GM21381 (cell line): ENCODE measurements at regions not wholly inside any gene's neighbourhood (a gene's known extent, or its start where the extent isn't known, plus 50 kb on each side); places are given as distances from the start of the nearest gene placed in this dataset.
"Not testable (repeated sequence)": the region's sequence is repeated elsewhere in the genome, so short reads cannot be mapped to it uniquely, and the experiment has no call there.

ENCODE experiments used
- ATAC-seq: cut with Tn5 transposase; IDR thresholded peaks from one replicate; pipeline ENCODE4 v1.9.1; 2021; ENCODE audit warnings: mild to moderate bottlenecking, moderate library complexity; ENCODE audit not compliant: unreplicated experiment

DNA sequence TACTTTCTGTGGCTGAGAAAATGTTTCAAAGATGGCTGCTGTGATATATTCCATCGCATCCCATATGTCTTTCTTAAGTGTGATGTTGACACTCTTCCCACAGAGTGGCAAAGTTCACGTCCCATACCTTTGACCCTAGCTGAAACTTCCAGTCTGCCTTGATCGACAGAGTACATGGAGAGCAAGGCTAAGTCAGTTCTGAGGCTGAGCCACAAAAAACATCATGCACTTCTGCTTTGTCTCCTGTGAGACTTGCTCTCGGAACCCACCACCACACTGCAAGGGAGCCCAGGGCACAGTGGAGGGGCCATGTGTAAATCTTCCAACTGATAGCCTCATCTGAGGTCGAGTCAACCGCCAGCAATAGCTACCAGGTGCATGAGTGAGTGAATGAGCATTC, 431.9 kb upstream of the RUNX1 start:
- no peak for ATAC-seq

DNA sequence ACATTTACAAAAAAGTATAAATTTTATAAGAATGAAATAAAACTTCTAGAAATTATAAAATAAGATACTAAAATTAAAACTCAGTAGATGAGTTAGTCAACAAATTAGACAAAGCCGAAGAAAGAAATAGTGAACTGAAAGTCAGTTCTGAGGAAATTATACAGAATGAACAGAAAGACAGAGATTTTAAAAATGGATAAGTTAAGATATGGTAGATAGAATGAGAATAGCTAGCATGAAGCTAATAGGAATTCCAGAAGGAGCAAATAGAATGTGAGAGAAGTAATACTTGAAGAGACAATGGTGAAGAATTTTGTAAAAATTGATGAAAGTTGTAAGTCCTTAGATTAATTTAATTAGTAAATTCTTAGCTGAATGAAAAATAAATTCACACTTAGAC, 430.4 kb upstream of the RUNX1 start:
- no peak for ATAC-seq

DNA sequence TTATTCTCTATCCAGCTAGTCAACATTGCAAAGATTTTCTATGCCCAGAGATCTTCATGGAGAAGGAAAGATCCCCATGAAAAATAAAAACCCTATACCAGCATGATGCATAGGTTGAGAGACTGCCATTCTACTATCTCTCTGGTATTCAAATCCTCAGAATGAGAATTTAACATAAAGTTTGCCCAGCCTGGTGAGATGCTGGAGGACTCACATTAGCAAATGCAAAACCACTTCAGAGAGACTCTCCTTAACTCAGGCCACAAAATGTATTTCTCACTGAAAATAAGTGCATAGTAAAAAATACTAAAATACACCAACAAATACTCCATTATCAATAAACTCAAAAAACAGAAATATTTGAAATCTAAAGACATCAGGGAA, 430.0 kb upstream of the RUNX1 start:
- no peak for ATAC-seq

DNA sequence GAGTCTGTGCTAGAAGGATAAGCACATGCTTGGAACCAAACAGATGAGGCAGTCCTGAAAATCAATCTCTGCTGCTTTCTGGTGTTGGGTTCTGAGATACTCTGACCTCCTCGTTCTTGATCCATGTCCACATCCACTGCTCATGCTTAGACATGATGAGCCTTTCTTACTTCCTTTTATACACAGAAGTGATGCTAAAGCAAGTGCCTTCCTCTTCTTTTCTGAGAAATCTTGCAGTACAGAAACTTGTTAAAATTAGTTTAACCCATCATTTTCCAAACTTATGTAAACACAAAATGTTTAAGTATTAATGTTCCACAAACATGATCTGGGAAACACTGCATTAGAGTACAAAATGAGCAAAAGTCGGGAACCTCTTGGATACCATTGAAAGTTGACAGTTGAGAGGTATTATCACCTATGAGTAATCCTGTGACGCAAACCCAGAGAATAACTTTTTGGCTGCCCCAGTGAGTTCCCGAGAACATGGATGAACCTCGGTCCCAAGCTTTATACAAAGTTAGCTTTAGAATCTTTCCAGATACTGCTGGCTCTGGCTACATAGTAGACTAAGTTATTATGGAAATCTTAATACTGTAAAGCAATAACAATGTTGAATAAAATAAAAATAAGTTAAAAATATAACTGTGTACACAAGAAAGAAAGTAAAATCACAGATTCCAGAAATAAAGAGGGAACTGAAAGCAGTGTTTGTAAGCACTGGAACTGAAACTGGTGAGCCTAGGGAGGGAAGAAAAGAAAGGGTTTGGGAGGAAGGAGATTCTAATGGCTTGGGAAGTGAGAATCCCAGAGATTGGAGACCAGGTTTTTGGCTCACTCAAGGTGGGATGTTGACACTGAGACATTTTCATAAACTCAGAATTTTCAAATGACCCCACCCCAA, 429.3 kb upstream of the RUNX1 start:
- no peak for ATAC-seq

DNA sequence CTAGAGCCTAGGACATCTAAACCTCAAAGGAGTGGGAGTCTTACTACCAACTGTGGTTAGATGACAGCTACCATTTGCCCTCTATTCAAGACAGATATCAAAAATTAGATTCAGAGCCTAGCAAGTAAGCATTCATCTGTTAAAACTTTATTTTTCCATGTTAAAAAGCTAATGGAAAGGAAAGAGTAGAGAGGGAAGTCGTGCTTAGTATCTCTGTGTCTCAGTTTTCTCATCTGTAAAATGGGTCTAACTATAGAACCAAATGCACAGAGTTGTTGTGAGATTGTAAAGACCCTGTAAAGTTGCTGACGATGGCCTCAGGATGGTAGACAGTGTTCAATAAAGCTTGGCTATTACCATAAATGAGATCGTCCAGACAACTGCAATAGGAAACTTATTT, 428.5 kb upstream of the RUNX1 start:
- ATAC-seq: no peak

DNA sequence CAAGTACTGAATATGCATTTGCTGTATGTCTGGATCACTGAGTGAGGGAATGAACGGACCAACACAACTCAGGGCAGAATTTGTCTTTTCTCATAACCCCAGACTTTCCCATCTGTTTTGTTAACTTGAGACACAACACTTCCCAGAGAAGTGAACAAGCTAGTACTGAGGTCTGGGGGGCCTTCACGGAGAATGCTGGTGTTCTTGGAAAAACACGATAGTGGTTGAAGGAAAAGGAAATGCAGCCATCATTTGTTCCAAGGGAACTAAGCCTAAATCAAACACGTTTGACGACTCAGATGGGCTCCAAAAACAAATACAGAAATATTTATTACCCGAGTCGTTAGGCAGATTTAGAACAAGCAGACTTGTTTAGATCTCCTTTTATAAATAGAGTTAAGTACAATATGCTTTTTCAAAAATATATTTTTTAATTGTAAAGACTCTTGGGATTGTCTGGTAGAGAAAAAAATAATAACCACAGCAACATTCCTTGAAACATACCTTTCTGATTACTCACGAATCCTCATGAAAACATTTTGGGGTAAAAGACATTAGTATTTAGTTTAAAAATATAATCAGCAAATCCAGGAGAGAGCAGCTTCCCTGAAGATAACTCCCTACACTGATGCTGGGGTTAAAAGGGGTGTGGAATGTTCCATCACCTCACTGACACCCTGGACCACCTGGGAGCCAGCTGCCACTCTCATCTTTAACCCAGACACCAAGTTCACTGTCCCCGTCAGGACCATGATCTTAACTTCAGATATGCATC, 427.7 kb upstream of the RUNX1 start:
- no peak for ATAC-seq

DNA sequence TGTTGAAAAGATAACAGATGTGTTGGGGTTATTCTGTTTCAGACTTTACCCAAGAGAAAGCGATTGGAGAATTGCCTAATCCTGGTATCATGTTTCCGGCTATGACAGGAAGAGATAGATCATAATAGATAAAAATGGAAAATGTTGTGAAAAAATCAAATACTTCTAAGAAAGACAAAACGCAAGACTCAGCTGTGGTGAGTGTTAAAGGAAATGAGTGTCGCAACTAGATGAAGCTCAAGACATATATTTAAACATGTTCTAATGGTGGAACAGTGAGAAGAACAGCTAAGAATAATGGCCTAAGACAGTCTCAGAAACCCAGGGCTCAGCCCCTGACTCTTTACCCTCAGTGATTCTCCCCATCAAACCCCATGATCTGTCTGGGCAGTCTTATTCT, 426.7 kb upstream of the RUNX1 start:
- ATAC-seq: no peak

DNA sequence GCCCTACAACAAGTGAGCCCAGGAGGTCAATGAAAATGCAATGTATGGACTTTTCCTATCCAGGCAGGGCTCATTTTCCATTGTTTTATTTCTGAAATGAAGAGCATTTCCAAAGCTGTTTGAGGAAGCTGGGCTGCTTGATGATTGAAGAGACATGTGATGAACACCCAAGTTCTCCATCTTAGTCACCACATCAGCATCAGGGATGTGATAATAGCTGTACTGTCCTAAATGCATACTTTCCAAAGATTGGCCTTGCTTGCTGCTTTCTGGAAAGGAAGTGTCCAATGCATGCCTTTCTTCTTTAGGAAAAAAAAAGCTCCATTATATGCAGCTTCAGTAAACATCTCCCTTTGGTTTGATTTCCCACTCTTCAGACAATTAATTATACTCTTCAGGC, 425.9 kb upstream of the RUNX1 start:
- ATAC-seq: no peak

DNA sequence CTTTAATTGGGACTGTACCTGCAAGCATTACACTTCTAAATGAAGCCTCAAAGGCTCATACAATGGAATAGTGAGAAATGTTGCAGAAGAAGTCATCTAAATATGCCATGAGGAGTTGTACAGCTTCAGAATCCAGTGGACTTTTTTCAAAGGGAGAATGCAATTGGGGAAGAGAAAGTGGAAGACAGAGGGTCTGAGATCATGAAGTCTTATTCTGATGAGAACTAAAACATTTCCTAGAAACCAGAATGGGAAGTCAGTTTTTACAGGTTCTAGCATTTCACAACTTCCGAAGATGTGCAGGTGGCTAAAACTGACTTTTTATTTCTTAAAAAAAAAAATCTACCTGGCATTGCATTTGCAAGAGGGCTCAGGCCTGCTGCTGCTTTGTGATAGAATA, 424.4 kb upstream of the RUNX1 start:
- ATAC-seq: no peak

DNA sequence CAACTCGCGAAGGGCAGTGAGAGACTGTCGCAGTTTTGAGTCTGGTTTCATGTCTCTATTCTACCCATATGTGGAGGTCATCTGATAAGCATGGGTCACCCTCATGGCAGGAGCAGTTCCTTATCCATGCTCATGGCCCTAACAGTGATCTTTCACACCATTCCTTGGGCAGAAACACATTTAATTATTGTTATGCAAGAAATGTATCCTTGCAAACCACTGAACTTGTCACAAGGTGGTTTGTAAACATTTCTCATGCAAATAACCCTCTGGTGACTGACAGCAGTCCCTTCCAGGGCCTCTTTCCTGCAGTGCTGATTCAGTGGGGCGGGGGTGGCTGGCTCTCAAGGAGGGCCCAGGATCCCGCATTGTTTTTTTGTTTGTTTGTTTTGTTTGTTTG, 421.4 kb upstream of the RUNX1 start:
- no peak for ATAC-seq

DNA sequence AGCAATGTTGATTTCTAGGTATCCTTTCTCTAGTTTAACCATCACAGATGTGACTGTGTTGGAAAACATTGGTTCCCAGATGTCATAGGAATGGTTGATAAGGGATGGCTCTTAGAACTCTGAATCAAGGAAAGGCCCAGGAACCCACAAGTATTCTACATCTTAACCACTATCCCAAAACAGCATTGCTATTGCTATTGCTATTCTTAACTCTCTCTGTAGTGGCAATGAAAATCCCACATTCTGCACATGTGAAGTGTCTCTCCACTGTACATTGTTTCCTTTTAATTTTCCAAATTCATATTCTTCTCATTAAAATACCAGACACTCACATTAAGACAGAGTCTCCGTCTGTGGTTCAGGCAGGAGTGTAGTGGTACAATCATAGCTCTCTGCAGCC, 420.4 kb upstream of the RUNX1 start:
- no peak for ATAC-seq

DNA sequence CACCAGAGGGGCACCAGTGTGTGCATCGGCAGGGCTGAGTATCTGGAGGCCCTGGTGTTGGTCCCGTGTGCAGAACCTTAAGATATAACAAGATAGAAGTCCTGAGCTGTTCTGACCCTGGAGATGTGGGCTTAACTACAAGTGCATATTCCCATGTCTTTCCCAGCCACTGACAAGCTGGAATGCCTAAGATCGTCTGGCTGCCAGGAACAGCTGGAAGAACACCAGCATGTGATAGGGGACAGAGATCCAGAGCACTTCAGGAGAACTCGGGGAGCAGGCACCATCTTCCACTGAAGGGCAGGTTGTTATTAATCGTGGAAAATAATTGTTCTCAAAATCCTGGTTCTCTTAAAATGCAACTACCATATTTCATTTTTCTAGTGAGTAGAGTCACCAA, 419.9 kb upstream of the RUNX1 start:
- ATAC-seq: no peak

DNA sequence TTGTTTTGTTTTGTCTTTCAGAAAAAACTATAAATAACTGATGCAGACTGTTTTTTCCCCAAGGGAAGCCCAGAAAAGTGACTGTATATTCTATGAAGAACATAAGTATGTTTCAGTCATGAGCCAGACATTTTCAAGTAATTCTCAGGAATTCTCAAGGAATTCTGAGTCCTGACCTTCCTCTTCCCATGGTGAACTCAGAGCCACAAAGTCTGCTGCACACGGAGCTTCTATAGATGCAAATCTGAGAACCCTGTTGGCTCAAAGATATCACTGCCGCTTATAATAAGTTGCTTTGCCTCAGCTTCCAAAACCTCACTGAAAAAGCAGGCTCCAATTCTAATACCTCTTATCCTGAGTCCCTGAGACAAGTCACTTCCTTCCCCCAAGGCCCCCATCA, 418.5 kb upstream of the RUNX1 start:
- no peak for ATAC-seq

DNA sequence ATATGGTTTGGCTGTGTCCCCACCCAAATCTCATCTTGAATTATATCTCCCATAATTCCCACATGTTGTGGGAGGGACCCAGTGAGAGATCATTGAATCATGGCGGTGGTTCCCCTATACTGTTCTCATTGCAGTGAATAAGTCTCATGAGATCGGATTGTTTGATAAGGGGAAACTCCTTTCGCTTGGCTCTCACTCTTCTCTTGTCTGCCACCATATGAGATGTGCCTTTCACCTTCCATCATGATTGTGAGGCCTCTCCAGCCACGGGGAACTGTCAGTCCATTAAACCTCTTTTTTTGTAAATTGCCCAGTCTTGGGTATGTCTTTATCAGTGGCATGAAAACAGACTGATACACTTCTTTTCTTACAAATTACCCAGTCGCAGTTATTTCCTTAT, 417.6 kb upstream of the RUNX1 start:
- not testable (repeated sequence) for ATAC-seq

DNA sequence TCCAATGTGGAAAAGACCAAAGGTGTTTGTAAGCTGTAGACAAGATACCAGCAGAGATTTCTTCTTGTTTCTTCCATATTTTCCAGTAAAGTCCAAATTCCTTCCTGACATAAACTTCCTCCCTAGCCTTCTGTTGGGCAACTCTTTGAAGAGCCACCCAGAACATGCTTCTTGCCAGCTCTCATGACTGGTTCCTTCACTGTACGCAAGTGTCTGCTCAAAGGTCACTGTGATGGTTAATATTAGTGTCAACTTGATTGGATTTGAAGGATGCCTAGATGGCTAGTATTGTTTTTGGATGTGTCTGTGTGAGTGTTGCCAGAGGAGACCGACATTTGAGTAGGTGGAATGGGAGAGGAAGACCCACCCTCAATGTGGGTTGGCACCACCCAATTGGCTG, 416.6 kb upstream of the RUNX1 start:
- no peak for ATAC-seq

DNA sequence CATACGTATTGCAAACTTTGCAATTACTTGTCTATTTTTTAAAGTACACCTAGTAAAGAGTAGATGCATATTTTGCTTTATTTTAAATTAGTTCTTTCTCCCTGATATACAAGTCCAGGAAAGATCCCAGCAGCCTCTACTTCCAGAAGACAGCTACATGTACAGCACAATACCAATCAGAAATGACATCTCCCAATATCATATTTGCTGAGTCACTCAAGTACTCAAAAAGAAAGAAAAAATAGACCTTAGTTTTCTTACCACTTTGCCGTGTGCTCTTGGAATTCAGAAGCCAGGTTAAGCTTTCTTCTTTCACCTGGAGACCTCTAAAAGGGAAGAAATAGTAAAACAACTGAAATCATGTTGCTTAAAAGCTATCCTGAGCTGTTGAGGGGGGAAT, 412.6 kb upstream of the RUNX1 start:
- no peak for ATAC-seq

DNA sequence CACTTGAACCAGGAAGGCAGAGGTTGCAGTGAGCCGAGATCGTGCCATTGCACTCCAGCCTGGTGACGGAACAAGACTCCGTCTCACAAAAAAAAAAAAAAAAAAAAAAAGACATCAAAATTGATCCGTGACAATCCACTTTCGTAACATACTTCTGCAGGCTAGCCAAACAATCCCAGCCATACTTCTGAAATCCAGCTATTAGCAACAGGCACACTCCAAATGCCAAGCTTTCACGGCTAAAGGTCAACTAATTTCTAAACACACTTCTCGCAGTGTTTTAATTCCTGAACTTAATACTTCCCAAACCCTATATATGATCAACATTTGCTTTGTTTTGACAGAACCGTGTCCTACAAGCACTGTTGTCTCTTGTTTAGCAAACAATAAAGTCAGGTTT, 411.3 kb upstream of the RUNX1 start:
- ATAC-seq: no peak

DNA sequence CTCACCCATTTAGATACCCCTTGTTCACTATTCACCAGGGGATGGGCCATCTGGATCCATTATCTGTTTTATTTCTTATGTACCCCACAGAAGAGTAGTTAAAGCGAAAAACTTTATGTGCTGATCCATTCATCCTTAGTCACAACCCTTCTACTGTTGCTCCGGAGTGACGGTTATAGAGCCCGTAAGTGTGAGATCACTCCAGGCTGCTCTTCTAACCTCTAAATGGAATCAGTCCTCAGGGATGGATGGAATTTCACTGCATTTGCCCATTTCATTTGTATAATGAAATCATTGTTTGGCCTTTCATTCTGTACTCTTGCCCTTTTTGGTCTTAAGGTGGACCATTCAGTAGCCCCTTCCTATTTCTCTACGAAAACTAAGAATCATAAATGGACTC, 409.3 kb upstream of the RUNX1 start:
- no peak for ATAC-seq

DNA sequence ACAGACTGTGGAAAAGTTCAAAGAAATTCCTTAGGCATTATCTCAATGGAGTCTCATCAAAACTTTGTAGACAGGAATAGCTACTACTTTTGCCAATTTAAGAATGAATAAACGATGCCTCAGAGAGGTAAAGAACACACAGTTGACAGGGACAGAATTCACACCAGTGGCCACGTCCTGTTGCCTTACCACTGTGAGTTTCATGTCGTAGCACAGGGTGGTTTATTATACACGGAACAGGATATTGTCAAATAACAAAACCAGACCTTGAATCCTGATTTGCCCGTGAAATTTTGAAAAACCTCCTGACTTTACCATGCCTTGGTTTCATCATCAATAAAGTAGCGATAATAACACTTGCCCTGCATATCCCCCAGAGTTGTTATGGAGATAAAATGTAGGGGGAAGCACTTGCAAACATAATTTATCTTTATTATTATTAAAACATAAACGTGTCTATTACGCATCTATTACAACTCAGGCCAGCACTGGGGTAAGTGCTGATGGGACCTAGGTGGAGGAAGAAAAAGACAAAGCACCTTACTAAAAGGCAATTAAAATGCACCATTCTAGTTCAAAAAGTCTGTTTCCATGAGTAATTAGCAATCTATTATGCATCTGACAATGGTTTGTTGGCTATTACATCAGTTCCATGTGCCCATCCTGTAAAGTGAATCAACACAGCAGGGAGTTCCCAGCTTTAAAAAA, 408.1 kb upstream of the RUNX1 start:
- ATAC-seq: no peak

DNA sequence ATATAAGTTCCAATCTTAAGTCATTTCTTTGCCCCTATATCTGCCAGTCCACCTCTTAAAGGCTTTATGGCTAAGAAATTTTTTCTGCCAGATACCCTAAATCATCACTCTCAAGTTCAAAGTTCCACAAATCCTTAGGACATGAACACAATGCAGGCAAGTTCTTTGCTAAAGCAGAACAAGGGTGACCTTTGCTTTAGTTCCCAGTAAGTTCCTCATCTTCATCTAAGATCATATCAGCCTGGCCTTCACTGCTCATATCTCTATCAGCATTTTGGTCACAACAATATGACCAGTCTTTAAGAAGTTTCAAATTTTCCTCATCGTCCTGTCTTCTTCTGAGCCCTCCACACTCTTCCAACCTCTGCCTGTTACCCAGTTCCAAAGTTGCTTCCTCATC, 402.2 kb upstream of the RUNX1 start:
- no peak for ATAC-seq

DNA sequence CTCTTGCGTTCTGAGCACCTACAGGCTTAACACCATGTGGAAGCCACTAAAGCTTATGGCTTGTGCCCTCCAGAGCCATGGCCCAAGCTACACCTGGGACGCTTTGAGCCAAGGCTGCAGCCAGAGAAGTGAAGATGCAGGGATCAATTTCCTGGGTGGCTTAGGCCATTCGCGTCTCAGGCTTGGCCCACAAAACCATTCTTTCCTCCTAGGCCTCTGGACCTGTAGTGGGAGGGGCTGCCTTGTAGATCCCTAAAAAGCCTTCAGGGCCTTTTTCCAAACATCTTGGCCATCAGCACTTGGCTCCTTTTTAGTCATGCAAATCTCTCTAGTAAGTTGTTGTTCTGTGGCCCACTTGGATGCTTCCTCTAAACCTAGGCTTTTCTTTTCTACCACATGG, 401.7 kb upstream of the RUNX1 start:
- ATAC-seq: no peak

DNA sequence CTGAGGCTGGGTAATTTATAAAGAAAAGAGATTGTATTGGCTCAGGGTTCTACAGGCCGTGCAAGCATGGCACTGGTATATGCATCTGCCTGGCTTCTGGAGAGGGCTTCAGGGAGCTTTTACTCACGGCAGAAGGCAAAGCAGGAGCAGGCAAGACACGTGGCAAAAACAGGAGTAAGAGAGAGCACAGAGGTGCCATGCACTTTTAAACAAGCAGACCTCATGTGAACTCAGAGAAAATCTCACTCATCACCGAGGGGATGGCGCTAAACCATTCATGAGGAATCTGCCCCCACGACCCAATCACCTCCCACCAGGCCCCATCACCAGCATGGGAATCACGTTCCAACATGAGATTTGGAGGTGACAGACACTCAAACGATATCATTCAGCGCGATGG, 400.7 kb upstream of the RUNX1 start:
- ATAC-seq: no peak
